ENCODE measurements at regions not wholly inside any gene's neighbourhood (a gene's known extent, or its start where the extent isn't known, plus 50 kb on each side); places are given as distances from the start of the nearest gene placed in this dataset.

DNA sequence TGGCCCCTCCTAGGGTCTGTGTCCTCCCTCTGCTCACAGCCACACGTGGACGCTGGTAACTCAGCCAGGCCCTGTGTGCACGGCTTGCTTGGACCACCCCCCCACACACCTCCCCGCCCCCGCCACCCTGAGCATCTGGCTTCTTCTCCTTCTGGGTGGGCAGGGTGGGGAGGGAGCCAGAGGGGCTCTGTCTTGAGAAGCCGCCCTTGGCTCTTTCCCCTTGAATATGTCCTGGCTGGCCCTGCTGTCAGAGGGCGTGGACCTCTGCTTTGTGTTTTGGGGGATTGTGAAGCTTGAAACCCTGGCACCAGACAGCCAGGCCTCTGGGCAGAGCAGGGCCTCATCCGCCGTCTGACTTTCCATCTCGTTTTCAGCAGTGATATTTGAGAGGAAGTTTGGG is 72.1 kb downstream of the GLI2 start:
- Histone ChIP-seq H3K9ac (no peak overlapping the region), H3K36me3 (ENCODE audit: control insufficient read depth, insufficient read depth, low read length) (no peaks in the 10 kb centered on the region), H3K4me3 (ENCODE audit: low read depth, low read length) (no peak overlapping the region)

DNA sequence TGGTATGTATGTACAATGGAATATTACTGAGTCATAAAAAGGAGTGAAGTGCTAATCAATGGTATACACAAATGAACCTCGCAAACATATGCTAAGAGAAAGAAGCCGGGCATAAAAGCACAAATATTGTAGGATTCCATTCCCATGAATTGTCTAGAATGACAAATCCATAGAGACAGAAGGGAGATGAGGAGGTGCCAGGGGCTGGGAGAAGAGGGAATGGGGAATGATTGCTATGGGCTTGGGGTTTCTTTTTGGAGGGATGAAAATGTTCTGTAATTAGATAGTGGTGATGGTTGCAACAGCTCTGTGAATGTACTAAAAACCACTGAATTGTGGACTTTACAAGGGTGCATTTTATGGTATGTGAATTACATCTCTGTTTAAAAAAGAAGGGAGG is 73.5 kb downstream of the GLI2 start:
- no peak overlapping the region for H3K4me2 ChIP-seq (ENCODE audit: low read length)
- no peaks in the 10 kb centered on the region for H3K9me3 ChIP-seq (ENCODE audit: control insufficient read depth, low read length)
- H3K4me1 ChIP-seq = no peaks in the 10 kb centered on the region
- no peaks in the 10 kb centered on the region for H3K27me3 ChIP-seq (ENCODE audit: control insufficient read depth, insufficient read depth, low read length)
- no peaks in the 10 kb centered on the region for H3K36me3 ChIP-seq (ENCODE audit: control insufficient read depth, insufficient read depth, low read length)
- H2AFZ ChIP-seq = no peak overlapping the region
- no peak overlapping the region for H3K9ac ChIP-seq
- TF ChIP-seq, protein P1, sequence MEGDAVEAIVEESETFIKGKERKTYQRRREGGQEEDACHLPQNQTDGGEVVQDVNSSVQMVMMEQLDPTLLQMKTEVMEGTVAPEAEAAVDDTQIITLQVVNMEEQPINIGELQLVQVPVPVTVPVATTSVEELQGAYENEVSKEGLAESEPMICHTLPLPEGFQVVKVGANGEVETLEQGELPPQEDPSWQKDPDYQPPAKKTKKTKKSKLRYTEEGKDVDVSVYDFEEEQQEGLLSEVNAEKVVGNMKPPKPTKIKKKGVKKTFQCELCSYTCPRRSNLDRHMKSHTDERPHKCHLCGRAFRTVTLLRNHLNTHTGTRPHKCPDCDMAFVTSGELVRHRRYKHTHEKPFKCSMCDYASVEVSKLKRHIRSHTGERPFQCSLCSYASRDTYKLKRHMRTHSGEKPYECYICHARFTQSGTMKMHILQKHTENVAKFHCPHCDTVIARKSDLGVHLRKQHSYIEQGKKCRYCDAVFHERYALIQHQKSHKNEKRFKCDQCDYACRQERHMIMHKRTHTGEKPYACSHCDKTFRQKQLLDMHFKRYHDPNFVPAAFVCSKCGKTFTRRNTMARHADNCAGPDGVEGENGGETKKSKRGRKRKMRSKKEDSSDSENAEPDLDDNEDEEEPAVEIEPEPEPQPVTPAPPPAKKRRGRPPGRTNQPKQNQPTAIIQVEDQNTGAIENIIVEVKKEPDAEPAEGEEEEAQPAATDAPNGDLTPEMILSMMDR (IDR thresholded peaks at IDR 0.05) = no peak
- no peak overlapping the region for H3K27ac ChIP-seq
- H3K79me2 ChIP-seq = no peaks in the 10 kb centered on the region
- H3K4me3 ChIP-seq (ENCODE audit: low read depth, low read length) = no peak overlapping the region

More for the DNA sequence above, 72.1 kb downstream of the GLI2 start:
- H3K27me3 ChIP-seq (ENCODE audit: control insufficient read depth, insufficient read depth, low read length) = no peaks in the 10 kb centered on the region
- TF ChIP-seq, protein P1 (IDR thresholded peaks at IDR 0.05) = no peak
- no peak overlapping the region for H3K4me2 ChIP-seq (ENCODE audit: low read length)
- H2AFZ ChIP-seq = no peak overlapping the region
- H3K79me2 ChIP-seq = no peaks in the 10 kb centered on the region
- no peaks in the 10 kb centered on the region for H3K4me1 ChIP-seq
- no peak overlapping the region for H3K27ac ChIP-seq
- no peaks in the 10 kb centered on the region for H3K9me3 ChIP-seq (ENCODE audit: control insufficient read depth, low read length)

DNA sequence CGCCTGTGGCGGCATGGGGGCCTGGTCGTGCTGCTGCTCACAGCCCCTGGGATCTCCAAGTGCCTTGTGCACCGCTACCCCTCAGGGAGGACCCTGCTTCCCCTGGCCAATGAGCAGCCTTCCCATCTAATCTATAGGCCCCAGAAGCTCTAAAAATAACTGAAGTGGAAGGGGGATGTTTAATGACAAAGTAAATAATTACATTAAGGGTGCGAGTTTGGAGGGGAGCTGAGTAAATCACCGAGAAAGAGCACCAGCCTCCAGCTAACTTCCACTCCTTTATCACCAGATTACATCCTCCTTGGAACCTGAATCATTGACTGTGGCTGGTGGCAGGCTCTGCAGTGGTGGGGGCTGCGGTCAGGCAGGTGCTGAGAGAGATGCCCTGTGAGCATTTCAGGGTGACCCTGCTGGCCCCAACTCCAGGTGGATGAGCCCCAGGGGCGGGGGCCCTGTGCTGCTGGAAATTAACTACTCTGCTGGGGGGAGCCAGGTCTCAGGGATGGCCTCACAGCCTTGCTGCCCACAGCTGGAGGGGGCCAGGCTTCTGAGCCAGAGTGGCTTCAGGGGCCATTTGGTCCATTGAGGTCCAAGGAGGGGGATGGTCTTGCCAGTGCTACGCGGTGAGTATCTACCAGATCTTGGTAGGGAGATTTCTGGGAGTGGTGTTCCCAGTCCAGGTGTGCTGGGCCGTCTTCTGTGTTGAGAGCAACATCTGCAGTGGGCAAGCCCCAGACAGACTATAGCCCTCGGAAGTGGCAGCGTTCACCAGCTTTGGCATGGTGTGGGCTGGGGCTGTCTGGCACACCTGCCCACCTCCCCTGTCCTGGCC is 74.2 kb downstream of the GLI2 start:
- Histone ChIP-seq H3K9me3 (ENCODE audit: control insufficient read depth, low read length) (no peaks in the 10 kb centered on the region), H3K4me1 (no peaks in the 10 kb centered on the region), H3K27me3 (ENCODE audit: control insufficient read depth, insufficient read depth, low read length) (no peaks in the 10 kb centered on the region), H3K4me2 (ENCODE audit: low read length) (no peak overlapping the region), H3K36me3 (ENCODE audit: control insufficient read depth, insufficient read depth, low read length) (no peaks in the 10 kb centered on the region), H3K9ac (no peak overlapping the region), H2AFZ (no peak overlapping the region), H3K27ac (no peak overlapping the region), H3K79me2 (no peaks in the 10 kb centered on the region), H3K4me3 (ENCODE audit: low read depth, low read length) (no peak overlapping the region)
- TF ChIP-seq, protein P1 (IDR thresholded peaks at IDR 0.05) = no peak

DNA sequence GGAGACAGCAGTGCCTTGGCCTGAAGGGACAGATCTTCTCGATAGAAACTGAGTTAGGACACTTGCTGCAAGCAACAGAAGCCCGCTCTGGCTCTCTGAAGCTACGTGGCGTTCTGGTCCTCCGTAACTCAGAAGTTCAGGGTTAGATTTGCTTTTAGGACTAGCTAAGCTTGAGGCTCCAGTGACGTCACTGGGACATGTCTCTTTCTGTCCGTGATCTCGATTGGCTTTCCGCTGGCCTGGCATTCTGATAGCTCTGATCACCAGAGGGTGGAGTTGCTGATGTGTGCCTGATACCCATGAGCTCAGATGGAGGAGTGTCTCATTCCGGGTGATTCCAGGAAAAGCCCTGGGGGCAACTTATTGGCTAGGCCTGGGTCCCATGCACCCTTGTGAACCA is 75.0 kb downstream of the GLI2 start:
- no peaks in the 10 kb centered on the region for H3K79me2 ChIP-seq
- TF ChIP-seq, protein P1 (IDR thresholded peaks at IDR 0.05) = no peak
- H3K27ac ChIP-seq = no peak overlapping the region
- no peaks in the 10 kb centered on the region for H3K4me1 ChIP-seq
- no peaks in the 10 kb centered on the region for H3K36me3 ChIP-seq (ENCODE audit: control insufficient read depth, insufficient read depth, low read length)
- no peak overlapping the region for H3K9ac ChIP-seq
- no peak overlapping the region for H3K4me2 ChIP-seq (ENCODE audit: low read length)
- H3K27me3 ChIP-seq (ENCODE audit: control insufficient read depth, insufficient read depth, low read length) = no peaks in the 10 kb centered on the region
- no peaks in the 10 kb centered on the region for H3K9me3 ChIP-seq (ENCODE audit: control insufficient read depth, low read length)
- H2AFZ ChIP-seq = no peak overlapping the region
- H3K4me3 ChIP-seq (ENCODE audit: low read depth, low read length) = no peak overlapping the region

DNA sequence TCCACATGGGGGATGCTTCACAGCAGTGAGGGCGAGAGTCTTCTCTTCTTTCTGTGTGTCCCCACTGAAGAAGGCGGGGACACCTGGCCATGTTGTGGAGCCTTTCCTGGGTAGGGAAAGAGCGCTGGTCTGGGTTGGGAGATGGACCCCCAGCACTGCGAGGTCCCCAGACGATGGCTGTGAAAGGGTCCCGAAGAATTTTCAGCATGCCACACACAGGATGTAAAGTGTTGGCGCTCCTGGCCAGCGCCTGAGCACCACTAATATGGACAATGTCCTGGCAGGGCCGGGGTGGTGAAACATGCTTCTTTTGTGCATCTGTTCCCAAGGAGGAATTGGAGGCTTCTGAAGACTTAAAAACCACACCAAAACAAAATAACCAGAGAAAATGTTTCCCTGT is 77.2 kb downstream of the GLI2 start:
- Histone ChIP-seq H2AFZ (no peak overlapping the region), H3K4me3 (ENCODE audit: low read depth, low read length) (no peak overlapping the region), H3K27ac (no peak overlapping the region), H3K27me3 (ENCODE audit: control insufficient read depth, insufficient read depth, low read length) (no peaks in the 10 kb centered on the region), H3K9ac (no peak overlapping the region), H3K4me2 (ENCODE audit: low read length) (no peak overlapping the region), H3K36me3 (ENCODE audit: control insufficient read depth, insufficient read depth, low read length) (no peaks in the 10 kb centered on the region), H3K9me3 (ENCODE audit: control insufficient read depth, low read length) (no peaks in the 10 kb centered on the region), H3K4me1 (no peaks in the 10 kb centered on the region), H3K79me2 (no peaks in the 10 kb centered on the region)
- TF ChIP-seq, protein P1 (IDR thresholded peaks at IDR 0.05) = no peak

Measured in parathyroid adenoma (tissue), 2 donors.